Smooth muscle cell (in vitro differentiated cells): ENCODE measurements at regions not wholly inside any gene's neighbourhood (a gene's known extent, or its start where the extent isn't known, plus 50 kb on each side); places are given as distances from the start of the nearest gene placed in this dataset.

Experiments
- DNase-seq: peaks from one replicate; lab custom pipeline; 2025; ENCODE audit not compliant: unreplicated experiment; lab: John Stamatoyannopoulos, UW
- H2AFZ ChIP-seq: fragments of 200-600 bp; sonication (generic); 2 replicates; pipeline ENCODE4 v1.6.0; 2016; ENCODE audit warnings: antibody characterized with exemption, low read depth, mild to moderate bottlenecking
- H3F3A ChIP-seq: fragments of 200-600 bp; sonication (generic); 2 replicates; pipeline ENCODE4 v1.6.0; 2017; ENCODE audit warnings: antibody characterized with exemption, low read depth
- H3K27ac ChIP-seq: fragments of 200-600 bp; sonication (generic); 2 replicates; pipeline ENCODE4 v1.5.1; 2016; ENCODE audit warnings: low read depth, mild to moderate bottlenecking
- H3K27me3 ChIP-seq: fragments of 200-600 bp; sonication (generic); 2 replicates; pipeline ENCODE4 v1.6.1; 2016; ENCODE audit warnings: low read depth, mild to moderate bottlenecking
- H3K36me3 ChIP-seq: fragments of 200-600 bp; sonication (generic); 2 replicates; pipeline ENCODE4 v1.5.1; 2016; ENCODE audit warnings: low read depth
- H3K4me1 ChIP-seq: fragments of 200-600 bp; sonication (generic); 2 replicates; pipeline ENCODE4 v1.5.1; 2016; ENCODE audit warnings: low read depth
- H3K4me2 ChIP-seq: fragments of 200-600 bp; sonication (generic); 2 replicates; pipeline ENCODE4 v1.6.0; 2016; ENCODE audit warnings: mild to moderate bottlenecking
- H3K4me3 ChIP-seq: fragments of 200-600 bp; sonication (generic); 2 replicates; pipeline ENCODE4 v1.5.1; 2016; ENCODE audit warnings: mild to moderate bottlenecking
- H3K79me2 ChIP-seq: fragments of 200-600 bp; sonication (generic); 2 replicates; pipeline ENCODE4 v1.6.0; 2016; ENCODE audit warnings: low read depth, mild to moderate bottlenecking
- H3K9ac ChIP-seq: fragments of 200-600 bp; sonication (generic); 2 replicates; pipeline ENCODE4 v1.6.0; 2016; ENCODE audit warnings: low read depth
- H3K9me3 ChIP-seq: fragments of 200-600 bp; sonication (generic); replicated peaks from 2 replicates; pipeline ENCODE4 v1.5.1; 2016; ENCODE audit warnings: low read depth
- H4K20me1 ChIP-seq: fragments of 200-600 bp; sonication (generic); 2 replicates; pipeline ENCODE4 v1.6.0; 2016; ENCODE audit warnings: low read depth
- WGBS: methylation state at CpG from one replicate; pipeline ENCODE4 v1.1.7; 2016; ENCODE audit warnings: low lambda C conversion rate; 5-methylcytosine and 5-hydroxymethylcytosine counted together
- TF ChIP-seq, protein P1 (sequence below): fragments of 200-600 bp; sonication (generic); IDR thresholded peaks from 2 replicates; pipeline ENCODE4 v1.5.1; 2017; ENCODE audit warnings: borderline replicate concordance, mild to moderate bottlenecking, antibody characterized with exemption; ENCODE audit not compliant: insufficient read depth, poor library complexity, severe bottlenecking

- Histone ChIP-seq H3K36me3 (no peaks in the 10 kb centered on the region), H4K20me1 (no peaks in the 10 kb centered on the region), H3K4me3 (no peak overlapping the region), H3K9ac (no peak overlapping the region), H3K27me3 (no peaks in the 10 kb centered on the region), H3K27ac (peak overlapping the region; percentile 3), H2AFZ (no peak overlapping the region), H3K4me2 (peak overlapping the region; percentile 17), H3F3A (peaks cover 7% of the 10 kb centered on the region), H3K9me3 (no peaks in the 10 kb centered on the region), H3K4me1 (peaks cover 4% of the 10 kb centered on the region), H3K79me2 (no peaks in the 10 kb centered on the region)
- WGBS: 42% methylated on average over 4 of the region's 4 CpGs
- TF ChIP-seq, protein P1, sequence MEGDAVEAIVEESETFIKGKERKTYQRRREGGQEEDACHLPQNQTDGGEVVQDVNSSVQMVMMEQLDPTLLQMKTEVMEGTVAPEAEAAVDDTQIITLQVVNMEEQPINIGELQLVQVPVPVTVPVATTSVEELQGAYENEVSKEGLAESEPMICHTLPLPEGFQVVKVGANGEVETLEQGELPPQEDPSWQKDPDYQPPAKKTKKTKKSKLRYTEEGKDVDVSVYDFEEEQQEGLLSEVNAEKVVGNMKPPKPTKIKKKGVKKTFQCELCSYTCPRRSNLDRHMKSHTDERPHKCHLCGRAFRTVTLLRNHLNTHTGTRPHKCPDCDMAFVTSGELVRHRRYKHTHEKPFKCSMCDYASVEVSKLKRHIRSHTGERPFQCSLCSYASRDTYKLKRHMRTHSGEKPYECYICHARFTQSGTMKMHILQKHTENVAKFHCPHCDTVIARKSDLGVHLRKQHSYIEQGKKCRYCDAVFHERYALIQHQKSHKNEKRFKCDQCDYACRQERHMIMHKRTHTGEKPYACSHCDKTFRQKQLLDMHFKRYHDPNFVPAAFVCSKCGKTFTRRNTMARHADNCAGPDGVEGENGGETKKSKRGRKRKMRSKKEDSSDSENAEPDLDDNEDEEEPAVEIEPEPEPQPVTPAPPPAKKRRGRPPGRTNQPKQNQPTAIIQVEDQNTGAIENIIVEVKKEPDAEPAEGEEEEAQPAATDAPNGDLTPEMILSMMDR: no peak
- DNase-seq: no peak
These were observed 105.4 kb downstream of the ACKR3 start for GRCh38 chr2:236675051-236675450.

DNA sequence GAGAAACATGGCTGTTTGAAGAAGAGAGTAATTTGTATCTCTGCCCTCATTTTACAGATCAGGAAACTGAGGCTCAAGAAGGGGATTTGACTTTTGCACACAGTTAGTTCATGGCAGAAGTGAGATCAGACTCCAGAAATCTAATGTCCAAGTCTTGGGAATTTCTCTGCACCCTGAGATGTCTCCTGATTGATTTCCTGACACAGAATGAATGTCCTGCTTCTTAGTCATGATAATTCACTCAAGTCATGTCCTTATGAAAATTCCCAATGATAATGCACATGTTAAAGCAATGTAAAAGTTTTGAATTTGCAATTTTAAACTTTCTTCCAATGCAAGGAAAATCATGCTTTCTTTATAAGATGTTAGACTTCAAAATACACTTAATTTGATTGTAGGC, 105.9 kb downstream of the ACKR3 start:
- H3K79me2 ChIP-seq: no peaks in the 10 kb centered on the region
- TF ChIP-seq, protein P1: no peak
- no peak overlapping the region for H3K4me3 ChIP-seq
- no peak overlapping the region for H3K9ac ChIP-seq
- H3K27ac ChIP-seq: peak overlapping the region; percentile 3
- no peaks in the 10 kb centered on the region for H3K36me3 ChIP-seq
- peak overlapping the region; percentile 17 for H3K4me2 ChIP-seq
- H4K20me1 ChIP-seq: no peaks in the 10 kb centered on the region
- DNase-seq: no peak
- no peaks in the 10 kb centered on the region for H3K9me3 ChIP-seq
- H3K4me1 ChIP-seq: peaks cover 4% of the 10 kb centered on the region
- H2AFZ ChIP-seq: no peak overlapping the region
- peaks cover 7% of the 10 kb centered on the region for H3F3A ChIP-seq
- H3K27me3 ChIP-seq: no peaks in the 10 kb centered on the region

DNA sequence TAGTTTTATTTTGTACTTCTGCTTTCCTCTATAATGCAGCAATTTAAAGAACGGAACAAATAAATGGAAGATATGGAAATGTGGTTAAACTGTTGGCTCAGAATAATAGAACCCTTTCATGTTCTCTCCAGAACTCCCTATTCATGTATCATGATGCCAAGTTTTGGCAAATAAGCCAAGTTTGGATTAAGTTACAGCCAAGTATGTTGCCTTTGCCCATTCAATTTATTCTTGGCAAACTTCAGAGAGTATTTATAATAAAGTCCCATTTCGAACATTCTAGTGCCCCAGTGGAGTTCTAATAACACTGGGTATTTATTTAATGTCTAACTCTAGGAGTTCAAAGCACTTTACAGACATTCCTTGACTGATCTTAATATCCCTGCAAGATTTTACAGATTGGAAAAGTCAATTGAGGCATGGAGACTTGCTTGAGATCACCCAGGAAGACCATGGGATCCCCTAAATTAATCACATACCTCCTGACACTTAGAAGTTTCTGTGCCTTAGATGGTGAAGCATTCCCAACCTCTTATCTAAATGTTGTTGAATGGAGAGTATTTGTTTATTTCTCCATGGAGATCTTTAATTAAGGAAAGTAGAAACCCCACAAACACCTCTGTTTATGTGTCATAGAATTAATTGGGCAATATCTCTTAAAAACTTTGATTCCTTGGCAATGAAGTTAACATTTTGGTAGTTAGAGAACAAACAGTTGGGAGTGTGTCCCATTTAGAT, 106.7 kb downstream of the ACKR3 start:
- TF ChIP-seq, protein P1: no peak
- no peaks in the 10 kb centered on the region for H3K9me3 ChIP-seq
- H3K79me2 ChIP-seq: no peaks in the 10 kb centered on the region
- no peak overlapping the region for H3K27ac ChIP-seq
- peaks cover 4% of the 10 kb centered on the region for H3K4me1 ChIP-seq
- H3K4me2 ChIP-seq: no peak overlapping the region
- WGBS: 82% methylated on average over 2 of the region's 2 CpGs
- DNase-seq: no peak
- H3K27me3 ChIP-seq: no peaks in the 10 kb centered on the region
- no peak overlapping the region for H2AFZ ChIP-seq
- H4K20me1 ChIP-seq: no peaks in the 10 kb centered on the region
- H3F3A ChIP-seq: peaks cover 7% of the 10 kb centered on the region
- H3K36me3 ChIP-seq: no peaks in the 10 kb centered on the region
- H3K9ac ChIP-seq: no peak overlapping the region
- H3K4me3 ChIP-seq: no peak overlapping the region

- TF ChIP-seq, protein P1: no peak
- H3K27me3 ChIP-seq: no peaks in the 10 kb centered on the region
These were observed 107.7 kb downstream of the ACKR3 start for GRCh38 chr2:236677368-236677767.

More at GRCh38 chr2:236677368-236677767, 107.7 kb downstream of the ACKR3 start:
- Histone ChIP-seq H4K20me1 (no peaks in the 10 kb centered on the region), H3K79me2 (no peaks in the 10 kb centered on the region), H3K9me3 (no peaks in the 10 kb centered on the region), H3K9ac (no peak overlapping the region), H3K36me3 (no peaks in the 10 kb centered on the region), H3K4me3 (no peak overlapping the region), H3K27ac (no peak overlapping the region), H2AFZ (no peak overlapping the region), H3K4me2 (no peak overlapping the region), H3K4me1 (peaks cover 4% of the 10 kb centered on the region), H3F3A (peaks cover 7% of the 10 kb centered on the region)
- no peak for DNase-seq
- 97% methylated on average over 8 of the region's 8 CpGs for WGBS
